ENCODE measurements at regions not wholly inside any gene's neighbourhood (a gene's known extent, or its start where the extent isn't known, plus 50 kb on each side); places are given as distances from the start of the nearest gene placed in this dataset.

DNA sequence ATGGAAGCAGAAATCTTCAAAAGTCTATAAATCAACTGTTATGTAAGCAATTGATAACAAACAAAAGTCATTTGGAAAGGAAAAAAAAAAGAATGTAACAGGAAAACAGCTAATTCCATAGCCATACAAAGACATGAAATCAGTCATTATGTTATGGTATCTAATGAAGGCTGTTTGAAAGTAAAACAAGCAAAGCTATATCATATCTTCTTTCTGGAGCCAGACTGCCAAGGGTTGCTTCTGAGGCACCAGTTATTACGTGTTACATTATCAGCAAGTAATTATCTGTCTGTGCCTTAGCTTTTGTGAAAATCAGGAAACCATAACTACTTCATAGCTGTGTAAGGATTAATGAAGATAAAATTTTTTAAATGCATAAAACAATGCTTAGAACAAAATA, 480.2 kb downstream of the FAT4 start:
- TF ChIP-seq, protein P1, sequence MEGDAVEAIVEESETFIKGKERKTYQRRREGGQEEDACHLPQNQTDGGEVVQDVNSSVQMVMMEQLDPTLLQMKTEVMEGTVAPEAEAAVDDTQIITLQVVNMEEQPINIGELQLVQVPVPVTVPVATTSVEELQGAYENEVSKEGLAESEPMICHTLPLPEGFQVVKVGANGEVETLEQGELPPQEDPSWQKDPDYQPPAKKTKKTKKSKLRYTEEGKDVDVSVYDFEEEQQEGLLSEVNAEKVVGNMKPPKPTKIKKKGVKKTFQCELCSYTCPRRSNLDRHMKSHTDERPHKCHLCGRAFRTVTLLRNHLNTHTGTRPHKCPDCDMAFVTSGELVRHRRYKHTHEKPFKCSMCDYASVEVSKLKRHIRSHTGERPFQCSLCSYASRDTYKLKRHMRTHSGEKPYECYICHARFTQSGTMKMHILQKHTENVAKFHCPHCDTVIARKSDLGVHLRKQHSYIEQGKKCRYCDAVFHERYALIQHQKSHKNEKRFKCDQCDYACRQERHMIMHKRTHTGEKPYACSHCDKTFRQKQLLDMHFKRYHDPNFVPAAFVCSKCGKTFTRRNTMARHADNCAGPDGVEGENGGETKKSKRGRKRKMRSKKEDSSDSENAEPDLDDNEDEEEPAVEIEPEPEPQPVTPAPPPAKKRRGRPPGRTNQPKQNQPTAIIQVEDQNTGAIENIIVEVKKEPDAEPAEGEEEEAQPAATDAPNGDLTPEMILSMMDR (IDR thresholded peaks at IDR 0.05) = no peak
- TF ChIP-seq POLR2A (IDR thresholded peaks at IDR 0.05) = no peak
